NCI-H2171 treated with DMSO at 0.1 percent for 48 hours (cell line): ENCODE measurements at regions not wholly inside any gene's neighbourhood (a gene's known extent, or its start where the extent isn't known, plus 50 kb on each side); places are given as distances from the start of the nearest gene placed in this dataset.
"Not testable (repeated sequence)": the region's sequence is repeated elsewhere in the genome, so short reads cannot be mapped to it uniquely, and the experiment has no call there.

Source experiments
- DNase-seq: peaks from one replicate; lab custom pipeline; 2025; lab: John Stamatoyannopoulos, UW

DNA sequence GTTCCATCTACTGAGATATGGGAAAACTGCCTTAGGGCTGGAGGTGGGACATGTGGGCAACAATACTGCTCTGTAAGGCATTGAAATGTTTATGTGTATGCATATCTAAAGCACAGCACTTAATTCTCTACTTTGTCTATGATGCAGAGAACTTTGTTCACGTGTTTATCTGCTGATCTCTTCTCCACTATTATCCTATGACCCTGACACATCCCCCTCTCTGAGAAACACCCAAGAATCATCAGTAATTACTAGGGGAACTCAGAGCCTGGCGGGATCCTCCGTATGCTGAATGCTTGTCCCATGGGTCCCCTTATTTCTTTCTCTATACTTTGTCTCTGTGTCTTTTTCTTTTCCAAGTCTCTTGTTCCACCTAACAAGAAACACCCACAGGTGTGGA is 63.8 kb downstream of the OR4A15 start:
- not testable (repeated sequence) for DNase-seq

- DNase-seq = no peak
Measured at GRCh38 chr11:55457641-55458040, 89.9 kb downstream of the OR4A15 start.

DNA sequence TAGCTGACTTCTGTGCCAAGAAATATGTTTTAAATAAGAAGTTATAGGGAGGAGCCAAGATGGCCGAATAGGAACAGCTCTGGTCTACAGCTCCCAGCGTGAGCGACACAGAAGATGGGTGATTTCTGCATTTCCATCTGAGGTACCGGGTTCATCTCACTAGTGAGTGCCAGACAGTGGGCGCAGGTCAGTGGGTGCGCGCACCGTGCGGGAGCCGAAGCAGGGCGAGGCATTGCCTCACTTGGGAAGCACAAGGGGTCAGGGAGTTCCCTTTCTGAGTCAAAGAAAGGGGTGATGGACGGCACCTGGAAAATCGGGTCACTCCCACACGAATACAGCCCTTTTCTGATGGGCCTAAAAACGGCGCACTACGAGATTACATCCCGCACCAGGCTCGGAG is 92.1 kb downstream of the OR4A15 start:
- DNase-seq = not testable (repeated sequence)

DNA sequence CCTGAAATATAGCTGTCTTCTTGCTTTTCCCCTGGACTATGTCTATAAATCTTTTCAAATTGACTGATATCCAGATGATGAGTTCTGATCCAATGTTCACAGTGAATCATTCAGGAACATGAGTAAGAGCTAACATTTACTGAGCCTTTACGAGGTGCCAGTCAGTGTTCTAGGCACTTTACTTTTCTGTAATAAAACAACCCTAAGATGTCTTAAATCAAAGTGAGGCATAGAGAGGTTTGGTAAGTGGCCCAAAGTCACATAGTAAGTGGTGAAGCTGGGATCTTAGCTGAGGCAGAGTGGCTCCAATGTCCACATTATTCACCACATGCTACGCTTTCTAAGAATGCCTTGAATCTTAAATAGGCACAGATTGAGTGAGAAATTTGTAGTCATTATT is 79.9 kb upstream of the OR4C15 start:
- DNase-seq = no peak

GRCh38 chr11:55481416-55481815 is 72.9 kb upstream of the OR4C15 start:
- DNase-seq = no peak

DNA sequence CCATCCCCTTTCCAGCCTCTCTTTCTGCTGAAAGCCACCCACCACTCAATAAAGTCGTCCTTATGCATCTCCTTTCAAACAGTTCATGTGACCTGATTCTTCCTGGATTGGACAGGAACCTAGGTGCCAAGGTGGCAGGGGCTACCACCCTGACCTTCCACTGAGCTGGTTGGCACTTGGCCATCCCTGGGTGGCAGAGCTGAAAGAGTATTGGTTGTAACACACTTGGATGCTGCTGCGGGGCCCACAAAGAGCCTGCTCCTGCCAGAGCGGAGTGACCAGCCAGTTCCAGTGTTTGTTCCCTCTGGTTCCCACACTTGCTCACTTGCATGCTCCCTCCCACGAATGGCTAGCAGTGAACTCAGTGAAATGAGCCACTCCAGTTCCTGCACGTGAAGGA is 57.2 kb upstream of the OR4C15 start:
- no peak for DNase-seq

DNA sequence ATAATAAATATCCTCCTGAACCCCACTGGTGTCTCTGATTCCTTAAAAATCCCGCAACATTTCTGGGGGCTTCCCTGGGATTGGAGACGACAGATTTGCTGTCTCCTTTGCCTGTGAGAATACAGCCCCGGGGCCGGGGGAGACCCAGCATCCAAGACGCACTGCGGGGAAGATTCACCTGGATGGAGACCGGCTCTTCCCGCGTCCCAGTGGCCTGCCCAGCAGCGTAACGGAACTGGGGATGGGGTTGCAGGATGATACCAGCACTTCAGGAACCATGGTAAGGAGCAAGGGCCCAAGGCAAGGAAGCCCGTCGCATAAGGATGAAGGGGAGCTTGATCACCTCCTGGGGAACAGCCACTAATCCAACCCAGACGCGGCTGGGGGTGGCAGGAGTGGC is 53.3 kb upstream of the OR4C15 start:
- no peak for DNase-seq

- DNase-seq = peak; percentile 1
Measured at GRCh38 chr11:55503449-55503848, 50.8 kb upstream of the OR4C15 start.
